HG02571 (cell line): ENCODE measurements at regions not wholly inside any gene's neighbourhood (a gene's known extent, or its start where the extent isn't known, plus 50 kb on each side); places are given as distances from the start of the nearest gene placed in this dataset.

Experiments used
- ATAC-seq: cut with Tn5 transposase; IDR thresholded peaks from one replicate; pipeline ENCODE4 v1.9.1; 2021; ENCODE audit warnings: mild to moderate bottlenecking, moderate library complexity; ENCODE audit not compliant: unreplicated experiment

GRCh38 chr13:105346141-105346775, 1189.2 kb downstream of the EFNB2 start:
- no peak for ATAC-seq

GRCh38 chr13:105345730-105346129, 1189.7 kb downstream of the EFNB2 start:
- ATAC-seq: no peak

GRCh38 chr13:105345131-105345530, 1190.3 kb downstream of the EFNB2 start:
- no peak for ATAC-seq

GRCh38 chr13:105343134-105343806, 1192.2 kb downstream of the EFNB2 start:
- no peak for ATAC-seq

- ATAC-seq: no peak
Observed at GRCh38 chr13:105342281-105342820, 1193.1 kb downstream of the EFNB2 start.

- no peak for ATAC-seq
Observed at GRCh38 chr13:105341758-105342157, 1193.7 kb downstream of the EFNB2 start.

- ATAC-seq: no peak
Observed at GRCh38 chr13:105341256-105341655, 1194.2 kb downstream of the EFNB2 start.

- no peak for ATAC-seq
Observed at GRCh38 chr13:105340061-105340606, 1195.3 kb downstream of the EFNB2 start.

GRCh38 chr13:105338773-105339172, 1196.7 kb downstream of the EFNB2 start:
- no peak for ATAC-seq

- ATAC-seq: no peak
Observed at GRCh38 chr13:105338006-105338405, 1197.5 kb downstream of the EFNB2 start.

GRCh38 chr13:105336706-105337576, 1198.5 kb downstream of the EFNB2 start:
- ATAC-seq: no peak

GRCh38 chr13:105334211-105334610, 1201.3 kb downstream of the EFNB2 start:
- ATAC-seq: no peak

GRCh38 chr13:105333416-105333815, 1202.0 kb downstream of the EFNB2 start:
- ATAC-seq: no peak

- ATAC-seq: no peak
Observed at GRCh38 chr13:105329359-105329758, 1206.1 kb downstream of the EFNB2 start.

- no peak for ATAC-seq
Observed at GRCh38 chr13:105328212-105328611, 1207.2 kb downstream of the EFNB2 start.

- ATAC-seq: no peak
Observed at GRCh38 chr13:105327581-105328126, 1207.8 kb downstream of the EFNB2 start.

- ATAC-seq: no peak
Observed at GRCh38 chr13:105319875-105320274, 1215.6 kb downstream of the EFNB2 start.

- no peak for ATAC-seq
Observed at GRCh38 chr13:105316731-105317130, 1218.7 kb downstream of the EFNB2 start.

- ATAC-seq: no peak
Observed at GRCh38 chr13:105312906-105313305, 1222.6 kb downstream of the EFNB2 start.

GRCh38 chr13:105311094-105311493, 1224.4 kb downstream of the EFNB2 start:
- ATAC-seq: no peak

GRCh38 chr13:105307776-105308175, 1227.7 kb downstream of the EFNB2 start:
- no peak for ATAC-seq
